Stimulated activated CD8-positive, alpha-beta memory T cell treated with anti-CD3 and anti-CD28 coated beads, Interleukin-15, amount 100 ng/mL, for 4 hours (primary cell): ENCODE measurements at regions not wholly inside any gene's neighbourhood (a gene's known extent, or its start where the extent isn't known, plus 50 kb on each side); places are given as distances from the start of the nearest gene placed in this dataset.

ENCODE experiments used
- DNase-seq, 2 donors: peaks; one replicate each; pipeline ENCODE4 v3.0.0-alpha.2; 2020; ENCODE audit warnings: low read depth in 2 of 2

- DNase-seq = no peak
These were observed 95.7 kb downstream of the VAPA start for GRCh38 chr18:10009321-10010144.

- DNase-seq = no peak
These were observed 96.8 kb downstream of the VAPA start for GRCh38 chr18:10010611-10011015.

GRCh38 chr18:10011061-10011460 lies 97.2 kb downstream of the VAPA start:
- no peak for DNase-seq

GRCh38 chr18:10011751-10012150 lies 97.9 kb downstream of the VAPA start:
- no peak for DNase-seq

GRCh38 chr18:10012526-10012925 lies 98.7 kb downstream of the VAPA start:
- DNase-seq = no peak

- no peak for DNase-seq
These were observed 100.1 kb downstream of the VAPA start for GRCh38 chr18:10013621-10014543.

GRCh38 chr18:10015288-10015701 lies 101.5 kb downstream of the VAPA start:
- no peak for DNase-seq

GRCh38 chr18:10015941-10016819 lies 102.4 kb downstream of the VAPA start:
- no peak for DNase-seq

- DNase-seq = no peak
These were observed 103.2 kb downstream of the VAPA start for GRCh38 chr18:10017043-10017442.

- no peak for DNase-seq
These were observed 104.5 kb downstream of the VAPA start for GRCh38 chr18:10018289-10018688.

- DNase-seq = no peak
These were observed 106.4 kb downstream of the VAPA start for GRCh38 chr18:10020171-10020570.

- DNase-seq = no peak
These were observed 108.5 kb downstream of the VAPA start for GRCh38 chr18:10022365-10022764.

GRCh38 chr18:10023853-10024570 lies 110.2 kb downstream of the VAPA start:
- no peak for DNase-seq

- DNase-seq = no peak
These were observed 112.2 kb downstream of the VAPA start for GRCh38 chr18:10025711-10026670.

GRCh38 chr18:10027031-10027430 lies 113.2 kb downstream of the VAPA start:
- DNase-seq = no peak

GRCh38 chr18:10027461-10027860 lies 113.6 kb downstream of the VAPA start:
- DNase-seq = no peak

GRCh38 chr18:10029711-10030110 lies 115.9 kb downstream of the VAPA start:
- DNase-seq = no peak

- DNase-seq = no peak
These were observed 117.2 kb downstream of the VAPA start for GRCh38 chr18:10030816-10031541.

GRCh38 chr18:10032331-10033015 lies 118.7 kb downstream of the VAPA start:
- DNase-seq = peak in 1 of 2 donors; percentile 23
